ENCODE measurements at regions not wholly inside any gene's neighbourhood (a gene's known extent, or its start where the extent isn't known, plus 50 kb on each side); places are given as distances from the start of the nearest gene placed in this dataset.

DNA sequence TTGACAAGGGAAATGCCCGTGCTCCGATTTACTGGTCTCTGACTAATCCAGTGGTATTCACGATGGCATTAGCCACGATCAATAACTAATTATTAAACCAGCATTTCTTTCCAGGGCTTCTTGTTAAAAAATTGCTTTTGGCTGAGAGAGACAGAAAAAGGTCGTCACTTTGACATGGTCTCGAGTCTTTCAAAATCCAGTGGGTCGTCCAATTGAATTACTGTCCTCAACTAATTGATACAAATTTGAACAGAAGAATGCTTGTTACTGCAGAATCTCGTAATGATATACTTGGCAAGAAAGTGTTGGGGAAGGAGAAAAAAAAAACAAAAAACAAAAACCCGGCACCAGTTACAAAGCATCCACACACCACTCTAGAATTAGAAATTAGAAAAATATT lies 318.4 kb downstream of the NR2F2 start:
- TF ChIP-seq, protein P1, sequence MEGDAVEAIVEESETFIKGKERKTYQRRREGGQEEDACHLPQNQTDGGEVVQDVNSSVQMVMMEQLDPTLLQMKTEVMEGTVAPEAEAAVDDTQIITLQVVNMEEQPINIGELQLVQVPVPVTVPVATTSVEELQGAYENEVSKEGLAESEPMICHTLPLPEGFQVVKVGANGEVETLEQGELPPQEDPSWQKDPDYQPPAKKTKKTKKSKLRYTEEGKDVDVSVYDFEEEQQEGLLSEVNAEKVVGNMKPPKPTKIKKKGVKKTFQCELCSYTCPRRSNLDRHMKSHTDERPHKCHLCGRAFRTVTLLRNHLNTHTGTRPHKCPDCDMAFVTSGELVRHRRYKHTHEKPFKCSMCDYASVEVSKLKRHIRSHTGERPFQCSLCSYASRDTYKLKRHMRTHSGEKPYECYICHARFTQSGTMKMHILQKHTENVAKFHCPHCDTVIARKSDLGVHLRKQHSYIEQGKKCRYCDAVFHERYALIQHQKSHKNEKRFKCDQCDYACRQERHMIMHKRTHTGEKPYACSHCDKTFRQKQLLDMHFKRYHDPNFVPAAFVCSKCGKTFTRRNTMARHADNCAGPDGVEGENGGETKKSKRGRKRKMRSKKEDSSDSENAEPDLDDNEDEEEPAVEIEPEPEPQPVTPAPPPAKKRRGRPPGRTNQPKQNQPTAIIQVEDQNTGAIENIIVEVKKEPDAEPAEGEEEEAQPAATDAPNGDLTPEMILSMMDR (conservative IDR thresholded peaks at IDR 0.05 in 1 of 2, IDR thresholded peaks at IDR 0.05 in 1 of 2; ENCODE audit: low read depth in 1 of 2, low read length in 2 of 2): no peak
- TF ChIP-seq EZH2 (IDR thresholded peaks at IDR 0.05; ENCODE audit: low read length, missing control alignments): no peak

Data from fibroblast of lung (primary cell).